Left lung (tissue), 4 donors: ENCODE measurements at regions not wholly inside any gene's neighbourhood (a gene's known extent, or its start where the extent isn't known, plus 50 kb on each side); places are given as distances from the start of the nearest gene placed in this dataset.
A peak's percentile ranks its signal among the peaks of the same experiment; 100 is the strongest.

ENCODE experiments used
- ATAC-seq: fragments of 200-7000 bp; cut with Tn5 transposase; one replicate; pipeline ENCODE4 v1.9.1; 2020; ENCODE audit warnings: moderate library complexity
- DNase-seq, 4 donors: peaks; one replicate each; pipeline ENCODE4 v3.0.0-alpha.2; 2013 to 2020
- H3K27ac ChIP-seq, 2 donors: fragments of 200-600 bp; sonication (generic) in 1 of 2; one replicate each; pipeline versions ENCODE4 v1.5.0 to v1.8.0; 2020 to 2021
- H3K27me3 ChIP-seq, 2 donors: fragments of 200-600 bp; sonication (generic) in 1 of 2; one replicate each; pipeline versions ENCODE4 v1.5.0 to v1.8.0; 2020 to 2021
- H3K36me3 ChIP-seq, 2 donors: fragments of 200-600 bp; sonication (generic) in 1 of 2; one replicate each; pipeline versions ENCODE4 v1.5.0 to v1.8.0; 2020 to 2021
- H3K4me1 ChIP-seq, 2 donors: fragments of 200-600 bp; one replicate each; pipeline ENCODE4 v1.8.0; 2021
- H3K4me3 ChIP-seq, 2 donors: fragments of 200-600 bp; sonication (generic) in 1 of 2; one replicate each; pipeline versions ENCODE4 v1.5.0 to v1.8.0; 2020 to 2021; ENCODE audit warnings: mild to moderate bottlenecking in 1 of 2
- H3K9me3 ChIP-seq, 2 donors: fragments of 200-600 bp; sonication (generic) in 1 of 2; one replicate each; pipeline versions ENCODE4 v1.5.0 to v1.8.0; 2020 to 2021
- CTCF ChIP-seq, 2 donors: fragments of 200-600 bp; sonication (generic) in 1 of 2; IDR thresholded peaks; one replicate each; pipeline versions ENCODE4 v1.5.0 to v1.8.0; 2021; ENCODE audit warnings: antibody characterized with exemption in 2 of 2
- intact Hi-C, 2 donors: fragments of 100-400 bp; cut with DNase I; formaldehyde crosslinking; loops; one replicate each; pipeline versions ENCODE4 v1.11.2 to v1.14.2; 2022
- donor health status: DM: no; HTN: yes; CAD: no.
- donor health status: DM: no; HTN: no; CAD: no.

- DNase-seq = no peak
- H3K4me3 ChIP-seq = no peak overlapping the region
- no peak overlapping the region for H3K27ac ChIP-seq
- H3K4me1 ChIP-seq = no peaks in the 10 kb centered on the region
- intact Hi-C loops = no loop called here
- H3K9me3 ChIP-seq = no peaks in the 10 kb centered on the region
- no peak for TF ChIP-seq CTCF (IDR thresholded peaks at IDR 0.05)
- no peaks in the 10 kb centered on the region for H3K36me3 ChIP-seq
- no peak for ATAC-seq
- no peaks in the 10 kb centered on the region for H3K27me3 ChIP-seq
Measured at GRCh38 chr6:22091424-22091948, 205.3 kb downstream of the PRL start.

- no peaks in the 10 kb centered on the region for H3K4me1 ChIP-seq
- H3K4me3 ChIP-seq = no peak overlapping the region
- intact Hi-C loops = no loop called here
- ATAC-seq (no peak), DNase-seq (no peak)
- TF ChIP-seq CTCF (IDR thresholded peaks at IDR 0.05) = no peak
- no peaks in the 10 kb centered on the region for H3K27me3 ChIP-seq
- H3K9me3 ChIP-seq = no peaks in the 10 kb centered on the region
- H3K27ac ChIP-seq = no peak overlapping the region
- no peaks in the 10 kb centered on the region for H3K36me3 ChIP-seq
Measured at GRCh38 chr6:22095836-22096235, 201.0 kb downstream of the PRL start.

GRCh38 chr6:22098601-22099031 is 198.2 kb downstream of the PRL start:
- Histone ChIP-seq H3K36me3 (no peaks in the 10 kb centered on the region), H3K27me3 (no peaks in the 10 kb centered on the region), H3K4me3 (no peak overlapping the region), H3K27ac (no peak overlapping the region), H3K9me3 (no peaks in the 10 kb centered on the region), H3K4me1 (no peaks in the 10 kb centered on the region)
- TF ChIP-seq CTCF (IDR thresholded peaks at IDR 0.05) = no peak
- intact Hi-C loops = no loop called here
- peak in 2 of 4 donors; percentile 40 to 51 for DNase-seq
- ATAC-seq = no peak

GRCh38 chr6:22099231-22099630 is 197.6 kb downstream of the PRL start:
- no peak for TF ChIP-seq CTCF (IDR thresholded peaks at IDR 0.05)
- H3K27ac ChIP-seq = no peak overlapping the region
- H3K9me3 ChIP-seq = no peaks in the 10 kb centered on the region
- ATAC-seq = no peak
- DNase-seq = no peak
- H3K27me3 ChIP-seq = no peaks in the 10 kb centered on the region
- intact Hi-C loops = no loop called here
- H3K4me1 ChIP-seq = no peaks in the 10 kb centered on the region
- H3K4me3 ChIP-seq = no peak overlapping the region
- H3K36me3 ChIP-seq = no peaks in the 10 kb centered on the region

GRCh38 chr6:22099923-22100322 is 196.9 kb downstream of the PRL start:
- intact Hi-C loops = no loop called here
- H3K36me3 ChIP-seq = no peaks in the 10 kb centered on the region
- H3K4me3 ChIP-seq = no peak overlapping the region
- H3K27me3 ChIP-seq = no peaks in the 10 kb centered on the region
- DNase-seq (no peak), ATAC-seq (no peak)
- H3K27ac ChIP-seq = no peak overlapping the region
- H3K4me1 ChIP-seq = no peaks in the 10 kb centered on the region
- no peaks in the 10 kb centered on the region for H3K9me3 ChIP-seq
- TF ChIP-seq CTCF (IDR thresholded peaks at IDR 0.05) = no peak
